Heart left ventricle (tissue), 16 donors: ENCODE measurements at regions not wholly inside any gene's neighbourhood (a gene's known extent, or its start where the extent isn't known, plus 50 kb on each side); places are given as distances from the start of the nearest gene placed in this dataset.

Experiments
- ATAC-seq, 4 donors: fragments of 200-7000 bp; cut with Tn5 transposase; one replicate each; pipeline ENCODE4 v1.9.1; 2020 to 2022; ENCODE audit warnings: moderate library complexity in 4 of 4, mild to moderate bottlenecking in 3 of 4, moderate number of reproducible peaks in 1 of 4
- DNase-seq, 5 donors: peaks; one replicate each; pipeline ENCODE4 v3.0.0-alpha.2; 2020
- H3K27ac ChIP-seq, 12 donors: fragments of 200-600 bp; sonication (generic) in 4 of 12; one replicate each; pipeline versions ENCODE4 v1.5.0 to v1.8.0; 2016 to 2022; ENCODE audit warnings: mild to moderate bottlenecking in 2 of 12
- H3K27me3 ChIP-seq, 9 donors: fragments of 200-600 bp; sonication (generic) in 2 of 9; one replicate each; pipeline versions ENCODE4 v1.5.1 to v1.8.0; 2016 to 2022; ENCODE audit warnings: mild to moderate bottlenecking in 3 of 9
- H3K36me3 ChIP-seq, 9 donors: fragments of 200-600 bp; sonication (generic) in 2 of 9; one replicate each; pipeline versions ENCODE4 v1.5.0 to v1.8.0; 2018 to 2022; ENCODE audit warnings: mild to moderate bottlenecking in 2 of 9
- H3K4me1 ChIP-seq, 12 donors: fragments of 200-600 bp; sonication (generic) in 4 of 12; one replicate each; pipeline versions ENCODE4 v1.5.0 to v1.8.0; 2016 to 2022; ENCODE audit warnings: mild to moderate bottlenecking in 3 of 12
- H3K4me3 ChIP-seq, 12 donors: fragments of 200-600 bp; sonication (generic) in 4 of 12; one replicate each; pipeline versions ENCODE4 v1.5.0 to v1.8.0; 2017 to 2022; ENCODE audit warnings: mild to moderate bottlenecking in 9 of 12, moderate library complexity in 4 of 12
- H3K9me3 ChIP-seq, 12 donors: fragments of 200-600 bp; sonication (generic) in 4 of 12; one replicate each; pipeline versions ENCODE4 v1.5.0 to v1.8.0; 2016 to 2022; ENCODE audit warnings: mild to moderate bottlenecking in 1 of 12
- POLR2A ChIP-seq, 2 donors: fragments of 450-650 bp; IDR thresholded peaks; one replicate each; pipeline ENCODE4 v1.6.1; 2017; ENCODE audit warnings: antibody characterized with exemption in 2 of 2, mild to moderate bottlenecking in 2 of 2, moderate library complexity in 2 of 2
- WGBS, 4 donors: extraction: QIAGEN DNeasy Blood & Tissue Kit in 2 of 4; methylation state at CpG; one replicate each; pipeline versions ENCODE4 v1.1.5 to v1.1.7; 2013 to 2018; 5-methylcytosine and 5-hydroxymethylcytosine counted together
- intact Hi-C, 10 donors: fragments of 100-400 bp; cut with DNase I; formaldehyde crosslinking; loops; one replicate each; pipeline versions ENCODE4 v1.11.1 to v1.14.2; 2022
- TF ChIP-seq, protein P1 (sequence below), 12 donors: fragments of 200-600 bp; sonication (generic) in 4 of 12; IDR thresholded peaks; one replicate each; pipeline versions ENCODE4 v1.5.0 to v1.8.0; 2018 to 2022; ENCODE audit warnings: antibody characterized with exemption in 12 of 12, mild to moderate bottlenecking in 5 of 12
- donor health status: ischemic (EF 13 %, LVEDD 7.1; RV severe dilation, severe dysfunction).
- donor health status: healthy with polysubstance abuse.
- donor health status: DM: no; HTN: yes; CAD: no.
- donor health status: DM: no; HTN: no; CAD: no.
- donor health status: ischemic (EF 25% LVEDD 6.9; RV normal size, moderate dysfunction).
- donor health status: ischemic (EF 25% LVEDD 5.7; RV mildly dilated, moderate dysfunction).
- donor health status: healthy.
- donor health status: DM: yes; HTN: yes; CAD: no.
- donor health status: ischemic (EF 35%, LVEDD 5.7; RV mildly dilated, moderate dysfunction).
- donor health status: nonischemic (EF 11% LVEDD 7.7; RV severe dilation, severe dysfunction).
- donor health status: DM: yes; HTN: yes; CAD: no.
- donor health status: PGD.
- donor health status: ischemic (EF 29% LVEDD 5.4; RV normal size, mild dysfunction).
- donor health status: nonischemic (EF 23%, LVEDD 6.1; RV moderate dilation, normal function).

GRCh38 chr4:123696687-123697086, 300.1 kb downstream of the SPRY1 start:
- Histone ChIP-seq H3K27me3 (no peaks in the 10 kb centered on the region), H3K27ac (no peak overlapping the region), H3K4me3 (no peak overlapping the region), H3K36me3 (no peaks in the 10 kb centered on the region), H3K4me1 (peaks cover 0 to 11% (median 1%) of the 10 kb centered on the region in 12 donors), H3K9me3 (no peaks in the 10 kb centered on the region)
- 47 to 69% (median 60%) methylated on average over 2 of the region's 2 CpGs for WGBS, 4 donors
- TF ChIP-seq POLR2A (IDR thresholded peaks at IDR 0.05) = no peak
- TF ChIP-seq, protein P1, sequence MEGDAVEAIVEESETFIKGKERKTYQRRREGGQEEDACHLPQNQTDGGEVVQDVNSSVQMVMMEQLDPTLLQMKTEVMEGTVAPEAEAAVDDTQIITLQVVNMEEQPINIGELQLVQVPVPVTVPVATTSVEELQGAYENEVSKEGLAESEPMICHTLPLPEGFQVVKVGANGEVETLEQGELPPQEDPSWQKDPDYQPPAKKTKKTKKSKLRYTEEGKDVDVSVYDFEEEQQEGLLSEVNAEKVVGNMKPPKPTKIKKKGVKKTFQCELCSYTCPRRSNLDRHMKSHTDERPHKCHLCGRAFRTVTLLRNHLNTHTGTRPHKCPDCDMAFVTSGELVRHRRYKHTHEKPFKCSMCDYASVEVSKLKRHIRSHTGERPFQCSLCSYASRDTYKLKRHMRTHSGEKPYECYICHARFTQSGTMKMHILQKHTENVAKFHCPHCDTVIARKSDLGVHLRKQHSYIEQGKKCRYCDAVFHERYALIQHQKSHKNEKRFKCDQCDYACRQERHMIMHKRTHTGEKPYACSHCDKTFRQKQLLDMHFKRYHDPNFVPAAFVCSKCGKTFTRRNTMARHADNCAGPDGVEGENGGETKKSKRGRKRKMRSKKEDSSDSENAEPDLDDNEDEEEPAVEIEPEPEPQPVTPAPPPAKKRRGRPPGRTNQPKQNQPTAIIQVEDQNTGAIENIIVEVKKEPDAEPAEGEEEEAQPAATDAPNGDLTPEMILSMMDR (IDR thresholded peaks at IDR 0.05) = no peak
- intact Hi-C loops = no loop called here
- DNase-seq (no peak), ATAC-seq (no peak)

DNA sequence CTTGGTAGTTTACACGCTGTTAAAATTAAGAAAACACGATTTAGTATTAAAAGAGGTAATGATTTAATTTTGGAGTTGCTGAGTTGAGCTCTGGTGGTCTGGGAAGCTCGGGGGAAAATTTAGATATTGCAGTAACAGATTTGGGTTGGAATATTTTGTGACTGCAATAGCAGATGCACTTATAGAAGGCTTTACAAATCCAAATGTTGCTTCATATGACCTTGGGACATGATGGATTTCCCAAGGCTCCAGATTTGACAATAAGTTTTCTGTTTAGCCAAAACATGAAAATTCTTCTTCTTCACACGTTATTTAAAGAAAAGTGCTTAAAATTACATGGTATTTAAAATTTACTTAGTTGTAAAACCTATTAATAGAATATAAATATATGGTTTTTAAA, 302.0 kb downstream of the SPRY1 start:
- no peak for ATAC-seq
- H3K27me3 ChIP-seq = no peaks in the 10 kb centered on the region

DNA sequence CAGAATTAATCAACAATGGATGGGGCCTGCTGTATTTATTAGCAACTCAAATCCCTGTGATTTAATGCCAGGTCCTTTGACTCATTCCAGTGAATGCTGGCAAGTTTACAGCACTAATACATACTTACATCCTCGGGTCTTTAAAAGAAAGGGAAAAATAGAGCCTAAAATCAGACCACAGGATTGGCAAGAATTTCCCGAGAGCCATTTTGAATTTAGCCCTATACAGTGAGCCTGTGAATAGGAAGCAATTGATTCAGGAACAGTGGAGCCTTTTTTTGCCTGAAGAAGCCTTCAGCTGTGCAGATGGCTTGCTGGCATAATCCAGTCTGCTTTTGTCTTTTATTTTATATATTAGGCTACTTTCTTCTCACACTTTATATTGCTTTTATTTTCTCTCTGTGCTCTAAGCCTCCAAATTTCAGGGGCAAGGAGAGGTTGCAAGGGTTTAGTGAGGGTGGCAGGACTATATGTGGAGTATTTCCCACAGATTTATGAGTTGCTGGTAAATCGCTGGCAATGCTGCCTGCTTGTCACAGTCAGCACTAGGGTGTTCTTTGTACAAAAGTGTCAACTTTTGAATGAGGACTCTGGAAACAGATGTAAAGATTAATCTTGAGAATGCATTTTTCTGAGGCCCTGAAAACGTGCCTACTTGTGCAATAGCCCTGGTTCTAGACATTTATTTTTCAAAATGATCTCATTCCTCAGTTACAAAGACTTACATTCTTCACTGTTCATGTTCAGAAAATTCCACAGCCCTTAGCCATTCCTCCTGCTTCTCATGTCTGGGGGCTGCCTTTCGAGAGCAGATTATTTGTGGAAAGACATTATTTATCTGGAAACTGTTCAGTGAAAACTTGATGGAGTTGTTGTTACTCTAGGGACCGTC, 303.5 kb downstream of the SPRY1 start:
- Histone ChIP-seq H3K9me3 (peaks cover 0 to 12% (median 0%) of the 10 kb centered on the region in 12 donors), H3K4me3 (peak overlapping the region in 2 of 12 donors; percentile 8 to 21), H3K27me3 (no peaks in the 10 kb centered on the region), H3K4me1 (peaks cover 0 to 11% (median 1%) of the 10 kb centered on the region in 12 donors), H3K27ac (peak overlapping the region; percentile 30 to 76 (median 60)), H3K36me3 (no peaks in the 10 kb centered on the region)
- no peak for TF ChIP-seq POLR2A (IDR thresholded peaks at IDR 0.05)
- TF ChIP-seq, protein P1 (IDR thresholded peaks at IDR 0.05) = no peak
- peak; percentile 47 to 95 (median 73) for ATAC-seq
- 50 to 63% (median 54%) methylated on average over 6 of the region's 6 CpGs for WGBS, 4 donors
- peak in 3 of 5 donors; percentile 23 to 41 (median 31) for DNase-seq
- intact Hi-C loops = no loop called here

More for the DNA sequence above, 302.0 kb downstream of the SPRY1 start:
- TF ChIP-seq, protein P1 (IDR thresholded peaks at IDR 0.05) = no peak
- TF ChIP-seq POLR2A (IDR thresholded peaks at IDR 0.05) = no peak
- intact Hi-C loops = no loop called here
- Histone ChIP-seq H3K9me3 (peaks cover 0 to 10% (median 0%) of the 10 kb centered on the region in 12 donors), H3K4me3 (no peak overlapping the region), H3K27ac (no peak overlapping the region), H3K36me3 (no peaks in the 10 kb centered on the region), H3K4me1 (peaks cover 0 to 11% (median 1%) of the 10 kb centered on the region in 12 donors)
- DNase-seq = no peak
- WGBS, 4 donors = 81 to 88% (median 87%) methylated on average over 4 of the region's 4 CpGs

DNA sequence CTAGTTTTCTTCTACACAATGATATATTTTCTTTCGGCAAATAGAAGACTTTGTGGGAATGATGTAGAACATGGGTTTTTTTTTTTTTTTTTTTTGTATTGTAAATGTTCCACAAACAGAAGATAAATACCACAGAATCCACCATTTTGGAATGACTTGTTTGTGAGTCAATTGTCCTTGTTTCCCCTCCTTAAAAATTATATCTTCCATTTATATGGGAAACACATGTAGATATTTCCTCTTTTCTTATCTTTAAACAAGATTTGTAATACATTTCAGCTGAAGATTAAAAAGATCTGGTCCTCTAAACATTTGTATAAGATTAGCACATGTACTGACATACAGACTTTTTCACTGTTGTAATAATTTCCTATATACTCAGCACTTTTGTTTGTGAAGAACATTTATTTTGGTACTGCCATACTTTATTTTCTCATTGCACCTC, 304.6 kb downstream of the SPRY1 start:
- H3K27me3 ChIP-seq = no peaks in the 10 kb centered on the region
- DNase-seq (no peak), ATAC-seq (no peak)
- H3K4me1 ChIP-seq = peaks cover 0 to 11% (median 1%) of the 10 kb centered on the region in 12 donors
- H3K4me3 ChIP-seq = peak overlapping the region in 1 of 12 donors; percentile 21
- H3K36me3 ChIP-seq = no peaks in the 10 kb centered on the region
- 67 to 80% (median 78%) methylated on average over 1 of the region's 1 CpG for WGBS, 4 donors
- TF ChIP-seq, protein P1 (IDR thresholded peaks at IDR 0.05) = no peak
- TF ChIP-seq POLR2A (IDR thresholded peaks at IDR 0.05) = no peak
- peak overlapping the region in 9 of 12 donors; percentile 12 to 76 (median 55) for H3K27ac ChIP-seq
- intact Hi-C loops = no loop called here
- peaks cover 0 to 12% (median 0%) of the 10 kb centered on the region in 12 donors for H3K9me3 ChIP-seq
